Heart left ventricle (tissue), 16 donors: ENCODE measurements at regions not wholly inside any gene's neighbourhood (a gene's known extent, or its start where the extent isn't known, plus 50 kb on each side); places are given as distances from the start of the nearest gene placed in this dataset.

ENCODE experiments used
- ATAC-seq, 4 donors: fragments of 200-7000 bp; cut with Tn5 transposase; one replicate each; pipeline ENCODE4 v1.9.1; 2020 to 2022; ENCODE audit warnings: moderate library complexity in 4 of 4, mild to moderate bottlenecking in 3 of 4, moderate number of reproducible peaks in 1 of 4
- DNase-seq, 5 donors: peaks; one replicate each; pipeline ENCODE4 v3.0.0-alpha.2; 2020
- H3K27ac ChIP-seq, 12 donors: fragments of 200-600 bp; sonication (generic) in 4 of 12; one replicate each; pipeline versions ENCODE4 v1.5.0 to v1.8.0; 2016 to 2022; ENCODE audit warnings: mild to moderate bottlenecking in 2 of 12
- H3K27me3 ChIP-seq, 9 donors: fragments of 200-600 bp; sonication (generic) in 2 of 9; one replicate each; pipeline versions ENCODE4 v1.5.1 to v1.8.0; 2016 to 2022; ENCODE audit warnings: mild to moderate bottlenecking in 3 of 9
- H3K36me3 ChIP-seq, 9 donors: fragments of 200-600 bp; sonication (generic) in 2 of 9; one replicate each; pipeline versions ENCODE4 v1.5.0 to v1.8.0; 2018 to 2022; ENCODE audit warnings: mild to moderate bottlenecking in 2 of 9
- H3K4me1 ChIP-seq, 12 donors: fragments of 200-600 bp; sonication (generic) in 4 of 12; one replicate each; pipeline versions ENCODE4 v1.5.0 to v1.8.0; 2016 to 2022; ENCODE audit warnings: mild to moderate bottlenecking in 3 of 12
- H3K4me3 ChIP-seq, 12 donors: fragments of 200-600 bp; sonication (generic) in 4 of 12; one replicate each; pipeline versions ENCODE4 v1.5.0 to v1.8.0; 2017 to 2022; ENCODE audit warnings: mild to moderate bottlenecking in 9 of 12, moderate library complexity in 4 of 12
- H3K9me3 ChIP-seq, 12 donors: fragments of 200-600 bp; sonication (generic) in 4 of 12; one replicate each; pipeline versions ENCODE4 v1.5.0 to v1.8.0; 2016 to 2022; ENCODE audit warnings: mild to moderate bottlenecking in 1 of 12
- POLR2A ChIP-seq, 2 donors: fragments of 450-650 bp; IDR thresholded peaks; one replicate each; pipeline ENCODE4 v1.6.1; 2017; ENCODE audit warnings: antibody characterized with exemption in 2 of 2, mild to moderate bottlenecking in 2 of 2, moderate library complexity in 2 of 2
- WGBS, 4 donors: extraction: QIAGEN DNeasy Blood & Tissue Kit in 2 of 4; methylation state at CpG; one replicate each; pipeline versions ENCODE4 v1.1.5 to v1.1.7; 2013 to 2018; 5-methylcytosine and 5-hydroxymethylcytosine counted together
- intact Hi-C, 10 donors: fragments of 100-400 bp; cut with DNase I; formaldehyde crosslinking; loops; one replicate each; pipeline versions ENCODE4 v1.11.1 to v1.14.2; 2022
- TF ChIP-seq, protein P1 (sequence below), 12 donors: fragments of 200-600 bp; sonication (generic) in 4 of 12; IDR thresholded peaks; one replicate each; pipeline versions ENCODE4 v1.5.0 to v1.8.0; 2018 to 2022; ENCODE audit warnings: antibody characterized with exemption in 12 of 12, mild to moderate bottlenecking in 5 of 12
- donor health status: ischemic (EF 13 %, LVEDD 7.1; RV severe dilation, severe dysfunction).
- donor health status: healthy with polysubstance abuse.
- donor health status: DM: no; HTN: yes; CAD: no.
- donor health status: DM: no; HTN: no; CAD: no.
- donor health status: ischemic (EF 25% LVEDD 6.9; RV normal size, moderate dysfunction).
- donor health status: ischemic (EF 25% LVEDD 5.7; RV mildly dilated, moderate dysfunction).
- donor health status: healthy.
- donor health status: DM: yes; HTN: yes; CAD: no.
- donor health status: ischemic (EF 35%, LVEDD 5.7; RV mildly dilated, moderate dysfunction).
- donor health status: nonischemic (EF 11% LVEDD 7.7; RV severe dilation, severe dysfunction).
- donor health status: DM: yes; HTN: yes; CAD: no.
- donor health status: PGD.
- donor health status: ischemic (EF 29% LVEDD 5.4; RV normal size, mild dysfunction).
- donor health status: nonischemic (EF 23%, LVEDD 6.1; RV moderate dilation, normal function).

DNA sequence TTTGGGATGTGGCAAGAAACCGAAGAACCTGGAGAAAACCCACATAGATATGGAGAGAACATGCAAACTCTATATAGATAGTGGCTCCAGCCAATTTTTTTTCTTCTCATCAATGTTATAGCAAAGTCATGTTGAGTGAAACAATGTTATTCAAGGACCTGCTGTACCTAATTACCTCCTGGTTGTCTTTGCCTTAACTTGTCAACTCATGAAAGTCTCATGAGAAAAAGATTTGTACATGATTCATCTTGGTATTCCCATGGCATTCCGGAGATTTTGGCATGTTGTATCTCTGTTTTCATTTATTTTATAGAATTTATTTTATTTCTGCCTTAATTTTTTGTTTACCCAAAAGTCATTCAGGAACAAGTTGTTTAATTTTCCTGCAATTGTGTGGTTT, 303.8 kb upstream of the CDIN1 start:
- no peak overlapping the region for H3K4me3 ChIP-seq
- DNase-seq: no peak
- H3K9me3 ChIP-seq: peaks cover 0 to 29% (median 12%) of the 10 kb centered on the region in 12 donors
- 89 to 92% (median 90%) methylated on average over 2 of the region's 2 CpGs for WGBS, 4 donors
- TF ChIP-seq POLR2A (IDR thresholded peaks at IDR 0.05): no peak
- TF ChIP-seq, protein P1, sequence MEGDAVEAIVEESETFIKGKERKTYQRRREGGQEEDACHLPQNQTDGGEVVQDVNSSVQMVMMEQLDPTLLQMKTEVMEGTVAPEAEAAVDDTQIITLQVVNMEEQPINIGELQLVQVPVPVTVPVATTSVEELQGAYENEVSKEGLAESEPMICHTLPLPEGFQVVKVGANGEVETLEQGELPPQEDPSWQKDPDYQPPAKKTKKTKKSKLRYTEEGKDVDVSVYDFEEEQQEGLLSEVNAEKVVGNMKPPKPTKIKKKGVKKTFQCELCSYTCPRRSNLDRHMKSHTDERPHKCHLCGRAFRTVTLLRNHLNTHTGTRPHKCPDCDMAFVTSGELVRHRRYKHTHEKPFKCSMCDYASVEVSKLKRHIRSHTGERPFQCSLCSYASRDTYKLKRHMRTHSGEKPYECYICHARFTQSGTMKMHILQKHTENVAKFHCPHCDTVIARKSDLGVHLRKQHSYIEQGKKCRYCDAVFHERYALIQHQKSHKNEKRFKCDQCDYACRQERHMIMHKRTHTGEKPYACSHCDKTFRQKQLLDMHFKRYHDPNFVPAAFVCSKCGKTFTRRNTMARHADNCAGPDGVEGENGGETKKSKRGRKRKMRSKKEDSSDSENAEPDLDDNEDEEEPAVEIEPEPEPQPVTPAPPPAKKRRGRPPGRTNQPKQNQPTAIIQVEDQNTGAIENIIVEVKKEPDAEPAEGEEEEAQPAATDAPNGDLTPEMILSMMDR (IDR thresholded peaks at IDR 0.05): no peak
- H3K36me3 ChIP-seq: no peaks in the 10 kb centered on the region
- H3K4me1 ChIP-seq: no peaks in the 10 kb centered on the region
- H3K27me3 ChIP-seq: no peaks in the 10 kb centered on the region
- intact Hi-C loops: no loop called here
- no peak for ATAC-seq
- no peak overlapping the region for H3K27ac ChIP-seq

DNA sequence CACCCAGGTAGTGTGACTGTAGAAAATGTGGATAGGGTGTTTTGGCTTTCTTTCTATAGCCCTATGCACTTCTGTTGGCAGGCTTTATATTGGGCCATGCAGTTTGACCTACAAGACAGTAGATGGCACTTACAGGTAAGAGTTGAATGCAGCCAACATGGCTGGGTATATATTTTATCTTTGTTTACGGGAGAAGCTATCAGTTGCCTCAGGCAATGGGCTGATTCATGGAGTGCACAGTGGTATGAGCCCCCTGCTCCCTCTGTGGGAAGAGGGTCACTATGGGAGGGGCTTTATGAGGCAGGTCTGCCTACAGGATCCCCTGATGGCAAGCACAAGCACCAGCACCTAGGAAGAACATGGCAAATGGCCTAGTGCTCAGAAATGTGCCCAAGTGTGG, 301.2 kb upstream of the CDIN1 start:
- Histone ChIP-seq H3K36me3 (no peaks in the 10 kb centered on the region), H3K4me3 (no peak overlapping the region), H3K9me3 (peaks cover 0 to 29% (median 12%) of the 10 kb centered on the region in 12 donors), H3K4me1 (no peaks in the 10 kb centered on the region), H3K27ac (no peak overlapping the region), H3K27me3 (no peaks in the 10 kb centered on the region)
- TF ChIP-seq POLR2A (IDR thresholded peaks at IDR 0.05): no peak
- TF ChIP-seq, protein P1 (IDR thresholded peaks at IDR 0.05): peak in 2 of 12 donors; percentile 11 to 22
- DNase-seq (no peak), ATAC-seq (no peak)
- WGBS, 4 donors: 33 to 57% (median 49%) methylated on average over 1 of the region's 1 CpG
- intact Hi-C loops: no loop called here

DNA sequence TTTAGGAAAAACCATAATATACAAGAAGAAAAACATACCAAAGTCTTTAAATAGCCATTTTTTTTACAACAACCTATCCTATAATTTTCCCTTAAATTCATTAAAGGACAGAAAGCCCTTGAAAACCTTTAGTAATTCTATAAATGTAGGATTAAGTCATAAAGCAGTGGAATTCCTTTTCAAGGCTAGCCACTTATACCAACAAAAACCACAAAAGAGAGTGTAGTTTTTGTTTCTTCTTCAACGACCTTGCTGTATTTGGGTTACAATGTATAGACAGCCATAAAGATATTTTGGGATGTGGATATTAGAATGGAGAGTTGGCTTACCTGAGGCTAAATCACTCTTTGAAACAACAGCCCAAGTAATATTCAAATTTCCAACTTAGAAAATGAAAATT, 296.6 kb upstream of the CDIN1 start:
- H3K9me3 ChIP-seq: peaks cover 0 to 17% (median 1%) of the 10 kb centered on the region in 12 donors
- H3K4me3 ChIP-seq: no peak overlapping the region
- H3K36me3 ChIP-seq: no peaks in the 10 kb centered on the region
- H3K27me3 ChIP-seq: no peaks in the 10 kb centered on the region
- DNase-seq: no peak
- intact Hi-C loops: no loop called here
- 71 to 89% (median 83%) methylated on average over 1 of the region's 1 CpG for WGBS, 4 donors
- TF ChIP-seq POLR2A (IDR thresholded peaks at IDR 0.05): no peak
- TF ChIP-seq, protein P1 (IDR thresholded peaks at IDR 0.05): no peak
- no peak for ATAC-seq
- H3K4me1 ChIP-seq: no peaks in the 10 kb centered on the region
- H3K27ac ChIP-seq: no peak overlapping the region

DNA sequence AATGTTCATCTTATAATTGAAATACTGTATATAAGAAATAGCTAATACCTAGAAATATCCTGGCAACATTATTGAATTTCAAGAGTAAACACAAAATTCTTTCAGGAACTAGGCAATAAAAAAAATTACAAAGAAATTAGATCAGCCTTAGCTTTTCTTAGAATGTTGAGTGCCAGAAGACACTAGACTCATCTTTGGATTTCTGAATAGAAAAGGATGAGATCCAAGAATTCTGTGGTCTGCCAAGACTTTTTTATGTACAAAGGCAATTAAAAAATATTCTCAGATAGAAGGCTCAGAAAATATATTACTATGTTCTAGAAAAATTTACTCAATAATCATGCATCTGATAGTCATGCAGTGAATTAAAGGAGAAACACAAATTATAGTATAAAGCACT, 294.5 kb upstream of the CDIN1 start:
- Histone ChIP-seq H3K4me1 (no peaks in the 10 kb centered on the region), H3K9me3 (peaks cover 0 to 4% (median 0%) of the 10 kb centered on the region in 12 donors), H3K27ac (no peak overlapping the region), H3K4me3 (no peak overlapping the region), H3K36me3 (no peaks in the 10 kb centered on the region), H3K27me3 (no peaks in the 10 kb centered on the region)
- no peak for DNase-seq
- TF ChIP-seq, protein P1 (IDR thresholded peaks at IDR 0.05): no peak
- no peak for TF ChIP-seq POLR2A (IDR thresholded peaks at IDR 0.05)
- intact Hi-C loops: no loop called here
- ATAC-seq: no peak
